MCF 10A (cell line): ENCODE measurements at regions not wholly inside any gene's neighbourhood (a gene's known extent, or its start where the extent isn't known, plus 50 kb on each side); places are given as distances from the start of the nearest gene placed in this dataset.

Source experiments
- BruUV-seq: library from RNA; stranded (reverse); fragments of 400-500 nt; replicated peaks from 2 replicates; lab custom pipeline; 2021; lab: Mats Ljungman, UMichigan
- CTCF ChIA-PET: fragments of 300-600 bp; sonication (Branson Sonifier 250); formaldehyde crosslinking; extraction: SDS; loops from one replicate; lab custom pipeline; 2021; ENCODE audit warnings: antibody characterized with exemption, inconsistent platforms; lab: Yijun Ruan, JAX
- POLR2A ChIA-PET: fragments of 300-600, 350-650 bp; sonication (Branson Sonifier 250); formaldehyde crosslinking; extraction: SDS; loops from one replicate; lab custom pipeline; 2020; ENCODE audit warnings: antibody characterized with exemption, inconsistent platforms; lab: Yijun Ruan, JAX
- DNase-seq: peaks from one replicate; pipeline ENCODE4 v3.0.0-alpha.2; 2018; ENCODE audit not compliant: unreplicated experiment
- H3K27ac Mint-ChIP-seq: one replicate; pipeline ENCODE4 v1.8.0; 2022; ENCODE audit warnings: mild to moderate bottlenecking, low read depth, mixed read lengths; ENCODE audit not compliant: unreplicated experiment
- H3K27me3 Mint-ChIP-seq: one replicate; pipeline ENCODE4 v1.8.0; 2022; ENCODE audit warnings: mixed read lengths; ENCODE audit not compliant: insufficient read depth, unreplicated experiment
- H3K36me3 Mint-ChIP-seq: one replicate; pipeline ENCODE4 v1.8.0; 2022; ENCODE audit warnings: mild to moderate bottlenecking, moderate library complexity, mixed read lengths; ENCODE audit not compliant: insufficient read depth, unreplicated experiment
- H3K4me1 Mint-ChIP-seq: one replicate; pipeline ENCODE4 v1.8.0; 2022; ENCODE audit warnings: mixed read lengths; ENCODE audit not compliant: insufficient read depth, unreplicated experiment
- H3K4me3 Mint-ChIP-seq: one replicate; pipeline ENCODE4 v1.8.0; 2022; ENCODE audit warnings: mild to moderate bottlenecking, moderate library complexity, mixed read lengths; ENCODE audit not compliant: unreplicated experiment
- H3K9me3 Mint-ChIP-seq: one replicate; pipeline ENCODE4 v1.8.0; 2022; ENCODE audit warnings: mixed read lengths; ENCODE audit not compliant: unreplicated experiment
- CTCF ChIP-seq: fragments of 200-600 bp; IDR thresholded peaks from one replicate; pipeline ENCODE4 v1.8.0; 2022; ENCODE audit warnings: antibody characterized with exemption, mild to moderate bottlenecking; ENCODE audit not compliant: unreplicated experiment
- intact Hi-C: fragments of 100-400 bp; cut with micrococcal nuclease; formaldehyde crosslinking; loops from 2 replicates; pipeline ENCODE4 v1.14.1; 2022

- BruUV-seq: no TSS peak
- ChIA-PET CTCF (no interaction called here), POLR2A (no interaction called here)
- TF ChIP-seq CTCF: no peak
- Mint-ChIP-seq H3K36me3 (no peaks in the 10 kb centered on the region), H3K4me3 (no peak overlapping the region), H3K4me1 (no peaks in the 10 kb centered on the region), H3K9me3 (no peaks in the 10 kb centered on the region), H3K27me3 (no peaks in the 10 kb centered on the region), H3K27ac (no peak overlapping the region)
- intact Hi-C loops: no loop called here
- no peak for DNase-seq
Measured at GRCh38 chr2:16118611-16119590, 178.6 kb downstream of the MYCN start.

GRCh38 chr2:16117791-16118610 is 177.7 kb downstream of the MYCN start:
- Mint-ChIP-seq H3K9me3 (no peaks in the 10 kb centered on the region), H3K4me3 (no peak overlapping the region), H3K36me3 (no peaks in the 10 kb centered on the region), H3K27ac (no peak overlapping the region), H3K27me3 (no peaks in the 10 kb centered on the region), H3K4me1 (no peaks in the 10 kb centered on the region)
- no peak for DNase-seq
- intact Hi-C loops: no loop called here
- TF ChIP-seq CTCF: no peak
- BruUV-seq: no TSS peak
- POLR2A ChIA-PET: no interaction called here
- CTCF ChIA-PET: no interaction called here

- Mint-ChIP-seq H3K9me3 (no peaks in the 10 kb centered on the region), H3K36me3 (no peaks in the 10 kb centered on the region), H3K27ac (no peak overlapping the region), H3K4me3 (no peak overlapping the region), H3K27me3 (no peaks in the 10 kb centered on the region), H3K4me1 (no peaks in the 10 kb centered on the region)
- no peak for TF ChIP-seq CTCF
- DNase-seq: no peak
- intact Hi-C loops: no loop called here
- BruUV-seq: no TSS peak
- ChIA-PET POLR2A (no interaction called here), CTCF (no interaction called here)
Measured at GRCh38 chr2:16117021-16117700, 176.8 kb downstream of the MYCN start.
